ENCODE measurements at regions not wholly inside any gene's neighbourhood (a gene's known extent, or its start where the extent isn't known, plus 50 kb on each side); places are given as distances from the start of the nearest gene placed in this dataset.

DNA sequence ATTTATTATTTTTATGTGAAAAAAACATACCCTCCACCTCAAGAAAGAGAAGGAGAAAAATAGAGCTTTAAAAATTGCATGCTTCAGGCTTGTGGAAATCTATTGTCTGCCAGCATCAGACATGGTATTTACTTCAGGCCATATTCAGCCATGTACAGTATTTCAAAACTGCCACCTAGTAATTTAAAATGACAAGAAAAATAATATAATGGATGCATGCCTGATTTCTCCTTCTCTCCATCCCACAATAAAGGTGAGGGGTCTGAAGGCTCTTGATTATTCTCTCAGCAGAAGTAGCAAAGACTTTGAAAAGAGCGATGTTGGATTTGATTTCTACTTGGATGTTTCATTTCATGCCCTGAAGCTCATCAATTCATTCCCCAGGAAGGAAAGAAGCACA lies 250.7 kb downstream of the TBC1D4 start:
- DNase-seq, result no peak

DNA sequence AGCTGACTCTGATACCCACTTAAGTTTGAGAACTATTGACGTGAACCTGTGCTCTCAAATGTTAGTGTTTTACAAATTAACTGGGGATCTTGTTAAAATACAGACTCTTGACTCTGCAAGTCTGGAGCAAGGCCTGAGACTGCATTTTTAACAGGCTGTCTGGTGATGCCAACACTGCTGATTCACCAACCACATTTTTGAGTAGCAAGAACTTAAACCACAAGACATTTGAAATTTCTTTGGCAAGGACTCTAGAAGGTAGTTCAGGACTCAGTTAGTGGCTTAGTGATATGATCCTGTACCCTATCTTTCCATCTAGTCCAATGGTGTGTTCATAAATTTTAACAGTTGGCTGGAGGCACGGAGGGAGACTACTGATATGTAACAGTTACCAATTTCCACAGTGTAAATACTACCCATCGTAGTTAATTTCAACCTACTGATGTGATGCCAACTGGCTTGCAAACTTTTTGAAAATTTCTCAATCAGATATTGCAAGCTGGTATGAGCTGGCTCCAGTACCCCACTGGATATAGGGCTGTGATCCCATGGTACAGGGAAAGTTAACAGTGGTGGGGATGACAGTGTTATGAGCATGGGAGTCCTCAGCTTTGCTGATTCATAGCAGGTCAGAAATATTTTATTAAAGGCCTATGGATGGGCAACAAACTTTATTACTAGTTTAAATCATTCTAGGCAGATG lies 255.1 kb downstream of the TBC1D4 start:
- DNase-seq, result no peak

DNA sequence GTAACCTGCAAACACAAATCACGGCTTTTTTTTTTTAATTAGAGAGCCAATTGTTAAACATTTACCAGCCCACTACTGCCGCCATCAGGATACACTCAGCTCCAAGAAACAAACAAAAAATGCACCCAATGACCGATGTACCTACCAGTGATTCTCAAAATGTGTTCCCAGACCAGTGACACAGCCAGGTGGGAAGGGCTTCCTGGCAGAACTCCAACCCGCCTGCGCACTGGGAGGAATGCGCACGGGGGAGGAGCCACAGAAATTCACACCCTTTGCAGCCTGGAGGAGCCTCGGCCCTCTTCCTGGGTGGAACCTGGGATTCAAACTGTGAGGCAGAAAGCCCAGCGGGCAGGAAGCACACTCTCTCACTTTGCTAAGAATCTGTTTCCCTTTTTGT lies 255.9 kb downstream of the TBC1D4 start:
- no peak for DNase-seq

DNA sequence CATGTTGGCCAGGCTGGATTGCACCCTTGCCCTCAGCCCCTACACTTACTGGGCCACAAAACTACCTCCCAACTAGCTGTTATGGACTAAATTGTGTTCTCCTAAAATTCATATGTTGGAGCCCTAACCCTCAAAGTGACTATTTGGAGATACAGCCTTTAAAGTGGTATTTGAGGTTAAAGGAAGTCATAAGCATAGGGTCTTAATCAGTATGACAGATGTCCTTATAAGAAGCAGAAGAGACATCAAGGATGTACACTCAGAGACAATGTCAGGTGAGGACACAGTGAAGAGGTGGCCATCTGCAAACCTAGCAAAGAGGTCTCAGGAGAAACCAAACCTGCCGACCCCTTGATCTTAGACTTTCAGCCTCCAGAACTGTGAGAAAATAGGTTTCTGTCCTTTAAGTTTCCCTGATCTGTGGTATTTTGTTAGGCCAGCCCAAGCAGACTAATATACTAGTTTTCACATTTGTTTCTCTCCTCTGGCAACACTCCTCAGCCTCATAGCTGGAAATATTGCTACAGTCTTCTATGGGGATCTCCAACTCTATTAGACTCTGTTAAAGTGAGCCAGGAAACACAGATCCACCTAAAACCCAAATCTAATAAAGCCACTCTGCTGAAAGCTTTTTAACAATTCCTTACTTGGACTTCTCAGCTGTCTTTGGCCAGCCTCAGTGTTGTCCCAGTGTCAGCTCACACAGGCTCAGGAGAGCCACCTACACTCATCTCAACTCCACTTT lies 256.5 kb downstream of the TBC1D4 start:
- DNase-seq, result no peak

DNA sequence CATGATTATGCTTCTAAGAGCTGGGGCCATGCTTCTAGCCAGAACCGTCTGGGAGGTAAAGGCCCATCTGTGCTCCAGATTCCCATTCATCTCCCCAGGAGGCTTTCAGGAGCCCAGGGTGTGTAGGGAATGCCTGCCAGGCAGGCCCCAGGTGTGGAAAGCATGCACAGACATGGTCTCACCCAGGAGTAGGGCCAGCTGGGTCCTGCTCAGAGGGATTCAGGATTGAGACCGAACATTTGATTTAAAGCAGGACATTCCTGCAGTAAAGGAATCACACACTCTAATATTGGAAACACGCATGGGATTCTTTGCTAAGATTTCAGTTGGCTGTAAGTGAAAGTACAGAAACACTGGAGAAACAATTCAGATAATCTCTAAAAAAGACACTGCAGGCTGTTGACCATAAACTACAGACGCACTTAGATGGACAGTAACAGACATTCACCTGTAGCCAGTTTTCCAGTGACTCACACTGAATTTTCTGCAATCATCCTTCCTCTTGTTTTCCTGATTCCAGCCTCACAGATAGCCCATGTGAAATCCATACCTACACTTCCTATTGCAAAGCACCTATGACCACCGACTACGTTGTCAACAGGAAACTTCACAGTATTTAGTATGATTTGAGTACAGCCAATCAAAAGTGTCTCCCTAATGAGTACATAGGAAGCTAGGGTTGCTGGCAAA lies 257.8 kb downstream of the TBC1D4 start:
- no peak for DNase-seq

DNA sequence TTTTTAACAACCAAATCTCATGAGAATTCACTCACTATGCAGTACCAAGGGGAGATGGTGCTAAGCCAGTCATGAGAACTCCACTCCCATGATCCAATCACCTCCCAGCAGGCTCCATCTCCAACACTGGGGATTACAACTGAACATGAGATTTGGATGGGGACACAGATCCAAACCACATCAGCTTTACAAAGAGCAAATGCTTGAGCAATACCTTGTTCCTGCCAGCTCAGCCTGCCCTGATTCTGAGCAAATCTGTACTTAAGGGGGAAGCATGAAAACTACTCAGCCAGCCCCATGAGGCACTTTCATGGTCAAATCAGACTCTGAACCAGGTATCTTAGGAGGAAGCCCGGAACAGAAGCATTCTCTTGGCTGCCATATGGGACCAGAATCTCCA lies 259.9 kb downstream of the TBC1D4 start:
- no peak for DNase-seq

DNA sequence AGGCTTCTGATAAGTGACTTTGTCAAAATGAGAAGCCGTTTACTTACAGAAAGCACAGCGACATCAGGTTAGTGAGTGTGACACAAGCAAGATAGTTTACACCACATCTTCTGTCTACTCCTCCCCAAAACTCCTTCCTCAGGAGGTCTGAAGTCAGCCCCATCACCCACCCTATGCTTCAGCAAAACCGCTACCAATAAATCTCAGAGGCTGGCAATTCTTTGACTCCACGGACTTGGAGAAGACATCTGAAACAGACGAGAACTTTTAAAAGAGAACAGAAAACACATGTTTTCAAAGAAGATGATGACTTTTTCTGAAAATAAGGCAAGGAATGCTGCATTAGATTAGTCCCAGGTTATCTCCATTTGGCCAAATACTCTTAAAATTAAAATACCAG lies 261.1 kb downstream of the TBC1D4 start:
- no peak for DNase-seq

DNA sequence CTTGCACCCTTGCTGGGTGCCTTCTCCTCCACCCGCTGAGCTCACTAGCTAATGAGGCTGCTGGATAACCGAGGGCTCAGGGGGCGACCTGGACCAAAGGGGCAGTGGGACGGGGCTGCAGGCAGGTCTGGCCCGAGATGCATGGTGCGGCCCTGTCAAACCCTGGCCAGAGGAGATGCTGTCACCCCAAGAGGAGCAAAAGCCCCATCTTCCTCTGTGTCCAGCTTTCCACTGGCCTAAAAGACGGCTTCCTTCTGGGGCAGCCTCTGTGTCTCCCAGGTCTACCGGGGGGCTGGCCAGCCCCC lies 261.8 kb downstream of the TBC1D4 start:
- no peak for DNase-seq

DNA sequence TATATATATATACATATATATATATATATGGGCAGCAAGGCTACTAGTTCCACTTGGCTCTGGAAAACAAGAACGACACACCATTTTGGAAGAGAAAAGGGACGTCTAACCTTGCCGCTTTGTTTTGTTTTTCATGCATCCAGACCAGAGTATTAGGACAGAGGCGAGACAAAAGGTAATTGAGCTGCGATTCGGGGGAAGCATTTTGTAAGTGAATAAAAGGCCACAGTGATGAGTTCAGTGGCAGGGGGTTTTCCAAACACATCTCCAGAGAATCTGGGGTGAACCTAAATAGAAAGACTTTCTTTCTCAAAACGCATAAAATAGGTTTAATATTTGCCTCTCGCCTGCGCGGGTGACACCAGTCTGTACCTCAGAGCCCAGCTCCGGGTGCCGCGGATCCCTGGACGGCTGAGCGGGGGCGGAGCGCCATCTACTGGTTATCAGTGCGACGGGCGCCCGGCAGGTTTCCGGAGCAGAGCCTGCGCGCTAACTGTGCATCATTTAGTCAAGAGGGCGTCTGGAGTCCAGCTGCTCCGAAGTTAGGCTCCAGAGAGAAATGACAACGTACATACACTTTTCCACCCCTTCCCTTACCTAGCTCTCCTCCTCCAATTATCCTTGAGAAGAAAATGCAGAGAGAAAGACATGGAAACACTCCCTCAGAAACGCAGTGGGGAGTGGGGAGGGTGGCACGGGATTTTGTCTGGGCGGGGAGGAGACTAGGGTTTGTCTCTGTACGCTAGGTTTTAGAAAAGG lies 262.3 kb downstream of the TBC1D4 start:
- DNase-seq, result peak; percentile 80

DNA sequence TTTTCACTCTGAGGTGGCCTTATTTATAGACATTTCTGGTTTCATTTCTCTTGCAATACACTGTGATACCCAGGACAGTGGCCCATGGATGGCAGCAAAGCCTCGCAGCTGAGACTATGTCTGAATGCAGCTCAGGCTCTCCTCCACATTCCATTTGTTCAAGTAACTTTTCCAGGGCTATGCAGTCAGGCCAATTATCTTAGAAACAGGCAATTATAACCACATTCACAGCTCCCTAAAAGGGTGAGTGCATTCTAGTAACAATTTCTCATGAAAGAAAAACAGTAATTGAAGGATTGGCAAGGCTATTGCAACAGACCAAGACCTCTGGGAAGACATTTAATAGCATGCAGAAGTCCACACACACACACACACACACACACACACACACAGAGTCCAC lies 264.0 kb downstream of the TBC1D4 start:
- DNase-seq, result no peak

DNA sequence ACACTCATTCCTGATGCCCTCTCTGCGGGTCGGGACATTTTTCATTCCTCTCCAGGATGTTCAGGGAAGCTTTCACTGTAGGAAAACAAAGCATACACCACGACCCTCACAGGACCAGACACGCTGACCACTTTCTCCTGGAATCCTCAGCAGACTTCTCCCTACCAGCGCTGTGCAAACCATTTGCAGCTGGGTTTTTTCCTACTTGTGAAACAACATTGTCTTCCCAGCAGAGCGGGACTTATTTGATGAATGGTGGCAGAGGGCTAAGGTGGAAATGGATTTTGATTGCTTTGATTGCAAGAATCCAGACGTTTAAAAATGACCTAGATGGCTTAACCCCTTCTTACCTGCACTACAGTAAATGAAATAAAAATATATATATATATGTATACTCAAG lies 265.9 kb downstream of the TBC1D4 start:
- no peak for DNase-seq

DNA sequence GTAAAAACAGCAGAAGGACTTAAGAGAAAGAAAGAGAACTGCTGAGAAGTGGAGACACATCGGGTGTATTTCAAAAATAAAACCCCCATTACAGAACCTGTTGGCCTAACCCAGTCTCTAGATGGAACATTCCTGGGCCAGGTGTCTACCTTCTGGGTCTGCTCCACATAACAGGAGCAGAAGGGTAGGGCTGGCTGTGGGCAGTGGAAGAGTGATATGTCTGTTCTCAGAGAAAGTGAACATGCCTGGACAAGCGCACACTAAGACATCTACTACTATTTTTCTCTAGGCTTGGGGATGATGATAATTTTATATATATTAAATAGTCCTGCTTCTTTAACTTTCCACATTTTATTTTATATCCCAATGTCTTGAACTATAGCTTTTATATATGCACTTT lies 267.1 kb downstream of the TBC1D4 start:
- no peak for DNase-seq

DNA sequence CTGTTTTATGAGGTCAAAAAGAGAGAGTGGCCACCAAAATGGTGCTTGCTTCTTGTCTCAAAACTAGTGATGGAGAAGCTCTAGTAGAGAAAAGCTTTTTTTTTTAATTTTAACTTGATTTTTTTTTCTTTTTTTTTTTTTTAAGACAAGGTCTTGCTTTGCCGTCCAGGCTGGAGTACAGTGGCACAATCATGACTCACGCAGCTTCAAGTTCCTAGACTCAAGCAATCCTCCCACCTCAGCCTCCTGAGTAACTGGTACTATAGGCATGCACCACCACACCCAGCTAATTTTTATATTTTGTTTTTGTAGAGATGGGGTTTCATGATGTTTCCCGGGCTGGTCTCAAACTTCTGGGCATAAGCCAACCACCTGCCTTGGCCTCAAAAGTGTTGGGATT lies 279.0 kb downstream of the TBC1D4 start:
- DNase-seq, result no peak

DNA sequence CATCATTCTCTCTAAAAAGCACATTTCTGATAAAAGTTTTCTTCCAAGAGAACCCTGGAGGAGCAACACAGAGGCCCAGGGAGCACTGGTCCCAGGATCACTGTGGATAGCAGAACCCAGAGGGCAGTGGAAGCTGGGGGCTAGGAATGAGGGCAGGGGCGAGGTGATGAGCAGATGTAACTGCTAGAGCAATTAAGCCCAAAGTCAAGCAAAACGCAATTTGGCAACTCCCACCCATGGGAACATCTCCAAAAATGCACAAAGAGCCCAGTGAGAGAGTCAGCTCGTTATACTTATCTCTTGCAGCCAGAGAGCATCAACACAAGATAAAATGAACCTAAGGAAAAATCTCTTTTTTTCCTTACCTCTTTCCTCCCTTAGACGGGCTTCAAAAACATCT lies 284.2 kb downstream of the TBC1D4 start:
- no peak for DNase-seq

DNA sequence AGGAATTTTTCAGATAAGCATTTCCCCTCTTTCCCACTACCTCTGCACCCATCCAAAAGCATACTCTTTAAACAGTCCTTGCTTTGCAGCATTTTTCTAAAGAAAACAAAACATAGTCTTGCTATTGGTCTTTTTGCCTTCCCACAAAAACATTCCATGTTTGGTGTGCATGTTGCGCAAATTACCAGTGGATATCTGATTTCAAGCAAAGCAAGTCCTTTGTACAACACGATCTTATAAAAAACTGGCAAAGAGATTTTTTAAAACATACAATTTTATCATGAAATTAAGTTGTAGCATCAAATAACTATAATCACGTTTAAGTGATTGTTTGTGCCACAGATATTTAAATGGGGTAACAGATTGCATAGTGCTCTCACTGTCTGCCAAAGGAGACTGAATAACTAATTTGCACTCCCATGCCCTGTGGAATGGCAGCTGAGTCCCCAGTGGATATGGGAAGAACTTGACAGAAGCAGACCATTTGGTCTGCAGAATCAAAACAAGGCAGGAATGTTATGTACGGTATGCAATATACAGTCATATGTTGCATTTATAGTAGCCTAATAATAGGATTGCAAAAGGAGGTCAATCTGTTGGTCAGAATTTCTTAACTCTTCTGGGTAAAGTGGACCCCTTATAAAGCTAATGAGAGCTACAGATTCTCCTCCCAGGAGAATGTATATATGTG lies 285.7 kb downstream of the TBC1D4 start:
- no peak for DNase-seq

DNA sequence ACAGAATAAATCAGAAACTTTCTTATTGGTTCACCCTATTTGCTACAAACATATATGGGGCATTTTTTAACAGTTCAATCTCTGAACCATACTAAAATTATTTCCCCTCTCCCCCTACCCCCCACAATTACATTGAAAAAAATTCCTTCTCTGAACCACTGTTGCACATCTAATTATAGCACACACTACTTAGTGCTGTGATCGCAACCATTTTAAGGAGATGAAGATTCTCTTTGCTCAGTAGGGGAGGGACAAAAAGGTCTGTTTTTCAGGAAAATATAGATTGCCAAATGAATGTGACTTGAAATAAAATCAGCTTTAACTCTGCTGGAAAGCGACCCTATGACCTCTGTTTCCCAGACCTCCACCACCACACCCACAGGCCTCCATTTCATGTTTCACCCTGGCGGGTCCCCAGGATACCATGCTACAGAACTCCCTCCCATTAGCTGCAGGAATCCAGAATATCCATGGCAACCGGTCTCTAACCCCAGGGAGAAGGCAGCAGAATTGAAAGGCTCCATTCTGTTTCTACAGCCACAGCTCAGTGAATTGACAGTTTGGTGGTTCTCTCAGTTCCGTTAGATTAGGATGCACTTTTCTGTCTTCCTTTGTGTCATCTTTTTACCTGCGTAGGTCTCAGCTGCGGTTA lies 286.3 kb downstream of the TBC1D4 start:
- no peak for DNase-seq

DNA sequence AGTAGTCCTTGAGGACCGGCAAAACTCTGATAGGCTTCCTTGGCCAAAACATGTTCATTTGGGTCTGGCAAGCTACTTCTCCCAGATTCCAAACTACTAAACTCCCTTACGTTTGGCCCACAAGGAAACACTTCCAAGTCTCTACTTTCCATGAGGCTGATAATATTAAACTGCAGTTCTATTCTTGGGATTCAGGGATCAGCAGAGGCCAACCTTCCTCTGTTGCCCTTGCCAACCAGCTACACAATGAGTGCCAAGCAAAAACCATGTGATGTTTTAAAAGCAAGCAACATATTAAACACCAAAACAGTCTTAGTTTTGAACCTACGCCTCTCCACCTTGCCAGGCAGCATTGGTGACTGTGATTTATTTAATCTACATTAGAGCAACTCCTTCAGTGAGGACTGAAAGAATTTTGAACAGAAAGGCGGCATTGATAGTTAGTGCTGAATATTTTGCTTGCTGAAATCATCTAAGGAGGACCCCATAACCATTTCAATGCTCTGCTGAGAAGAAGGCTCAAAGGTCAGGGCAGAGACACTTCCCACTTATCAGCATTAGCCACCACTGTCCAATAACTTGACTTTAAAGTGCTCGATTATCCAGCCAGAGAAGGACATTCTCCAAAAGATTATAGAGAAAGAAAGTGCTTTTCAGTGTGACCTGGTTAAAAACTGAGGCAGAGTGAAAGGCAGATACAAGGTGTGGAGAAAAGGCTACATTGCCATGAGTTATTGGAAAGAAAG lies 287.1 kb downstream of the TBC1D4 start:
- no peak for DNase-seq

DNA sequence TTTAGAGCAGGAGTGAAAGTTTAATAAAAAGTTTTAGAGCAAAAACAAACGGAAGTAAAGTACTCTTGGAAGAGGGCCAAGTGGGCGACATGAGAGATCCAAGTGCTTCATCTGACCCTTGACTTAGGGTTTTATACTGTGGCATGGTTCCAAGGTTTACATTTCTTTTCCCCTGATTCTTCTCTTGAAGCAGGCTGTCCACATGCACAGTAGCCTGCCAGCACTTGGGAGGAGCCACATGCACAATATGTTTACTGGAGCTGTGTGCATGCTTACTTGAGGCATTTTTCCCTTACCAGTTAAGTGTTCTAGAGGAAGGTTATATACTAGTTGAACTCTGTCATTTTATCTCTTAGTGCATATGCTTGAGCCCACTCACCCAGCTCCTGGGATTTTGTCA lies 295.6 kb downstream of the TBC1D4 start:
- no peak for DNase-seq

DNA sequence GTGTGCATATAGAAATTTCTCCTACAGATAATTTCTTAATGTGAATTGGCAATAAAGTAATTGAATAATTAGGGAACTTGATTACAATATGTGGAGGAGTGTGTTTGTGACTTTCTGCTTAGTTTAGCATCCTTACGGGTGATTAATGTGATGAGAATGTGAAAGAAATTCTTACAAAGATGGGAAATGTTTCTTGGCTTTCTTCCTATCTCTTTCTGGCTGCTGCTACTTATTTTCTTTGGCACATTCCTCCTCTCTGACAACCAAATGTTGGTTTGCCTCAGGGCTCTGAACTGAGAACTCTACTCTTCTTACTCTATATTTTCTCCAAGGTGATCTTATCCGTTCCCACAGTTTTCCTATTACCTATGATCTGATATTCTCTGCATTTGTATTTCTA lies 300.1 kb downstream of the TBC1D4 start:
- DNase-seq, result no peak

DNA sequence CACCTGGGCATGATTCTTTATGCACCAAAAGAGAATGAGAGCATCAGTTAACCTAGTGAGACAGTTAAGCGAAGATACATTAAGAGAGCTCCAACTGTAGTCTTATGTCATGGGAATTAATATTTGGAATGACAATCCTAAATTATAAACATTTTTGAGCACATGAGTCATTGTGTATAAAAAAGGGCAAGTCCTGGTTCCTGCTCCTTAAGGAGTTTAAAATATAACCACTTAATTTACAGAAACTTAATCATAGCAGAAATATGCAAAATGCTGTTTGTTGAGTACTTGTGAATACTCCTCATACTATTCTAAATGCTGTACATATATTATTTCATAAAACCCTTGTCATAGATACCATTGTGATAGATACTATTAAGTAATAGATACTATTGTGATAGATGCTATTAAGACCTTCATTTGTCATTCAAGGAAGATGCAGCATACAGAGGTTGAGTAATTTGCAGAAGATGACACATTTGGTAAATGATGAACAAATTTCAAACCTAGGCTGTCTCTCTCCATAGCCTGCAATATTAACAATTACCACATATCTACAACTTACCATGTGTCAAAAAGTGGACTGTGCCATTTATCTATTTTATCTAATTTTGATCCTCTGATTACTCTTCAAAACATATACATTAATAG lies 301.0 kb downstream of the TBC1D4 start:
- DNase-seq, result no peak

DNA sequence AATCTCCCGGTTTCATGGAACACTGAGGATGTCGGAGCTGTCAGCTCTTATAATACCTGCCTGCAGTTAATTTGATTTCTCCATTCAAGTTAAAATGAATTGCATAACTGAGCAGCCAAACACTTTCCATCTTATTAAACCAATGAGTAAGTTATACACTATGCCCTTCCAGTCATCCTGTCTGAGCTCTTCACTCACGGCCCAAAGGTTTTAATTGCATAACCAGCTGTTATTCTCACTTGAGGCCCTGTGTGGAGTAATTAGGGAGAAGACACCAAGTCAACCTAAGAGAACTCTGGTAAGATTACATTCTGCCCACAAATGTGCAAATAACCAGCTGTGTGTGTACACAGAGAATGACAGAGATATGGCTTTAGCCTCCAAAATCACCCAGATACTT lies 303.5 kb downstream of the TBC1D4 start:
- no peak for DNase-seq
